K562 (cell line): ENCODE measurements at regions not wholly inside any gene's neighbourhood (a gene's known extent, or its start where the extent isn't known, plus 50 kb on each side); places are given as distances from the start of the nearest gene placed in this dataset.

ENCODE experiments used
- CREB1 ChIP-seq, 2 experiments: sonication (generic) in 1 of 2; formaldehyde crosslinking in 1 of 2; IDR thresholded peaks; 2 replicates each; pipeline versions ENCODE4 v1.6.1 to v1.8.0; 2012 to 2022; ENCODE audit warnings: inconsistent platforms in 1 of 2, mild to moderate bottlenecking in 1 of 2, missing genetic modification reagents in 1 of 2, moderate library complexity in 1 of 2
- TF ChIP-seq, protein P1 (sequence below): sonication (generic); formaldehyde crosslinking; IDR thresholded peaks from 2 replicates; pipeline ENCODE4 v1.9.0; 2022; ENCODE audit warnings: mild to moderate bottlenecking, missing genetic modification reagents

DNA sequence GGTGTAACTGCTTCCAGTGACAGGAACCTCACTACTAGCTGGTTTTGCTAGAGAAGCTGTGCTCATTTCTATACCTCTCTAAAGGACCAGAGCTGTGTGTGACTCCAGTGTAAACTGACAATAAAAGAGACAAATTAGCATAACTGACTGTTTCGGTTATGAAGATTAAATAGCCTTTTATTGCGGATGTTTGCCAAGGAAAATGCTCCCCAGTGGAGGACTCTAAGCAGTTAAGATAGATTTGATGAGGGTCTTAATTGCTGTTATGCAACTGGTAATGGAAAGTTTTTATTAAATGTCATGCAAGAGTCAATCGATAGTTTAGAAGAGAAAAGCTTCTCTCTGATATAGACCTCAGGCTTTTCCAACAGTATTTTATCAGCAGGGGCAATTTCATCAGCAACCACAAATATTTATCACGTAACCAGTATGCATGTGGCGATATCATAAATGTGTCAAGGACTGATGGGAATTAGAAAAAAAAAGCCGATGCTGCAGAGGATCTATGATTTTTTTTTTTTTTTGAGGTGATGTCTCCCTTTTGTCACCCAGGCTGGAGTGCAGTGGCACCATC lies 275.2 kb upstream of the DMAC1 start:
- TF ChIP-seq CREB1 (IDR thresholded peaks at IDR 0.05), result no peak
- TF ChIP-seq CREB1 (CRISPR knock-in tag; IDR thresholded peaks at IDR 0.05), result no peak
- TF ChIP-seq, protein P1, sequence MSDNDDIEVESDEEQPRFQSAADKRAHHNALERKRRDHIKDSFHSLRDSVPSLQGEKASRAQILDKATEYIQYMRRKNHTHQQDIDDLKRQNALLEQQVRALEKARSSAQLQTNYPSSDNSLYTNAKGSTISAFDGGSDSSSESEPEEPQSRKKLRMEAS (CRISPR knock-in tag), result no peak
